22Rv1 (cell line): ENCODE measurements at regions not wholly inside any gene's neighbourhood (a gene's known extent, or its start where the extent isn't known, plus 50 kb on each side); places are given as distances from the start of the nearest gene placed in this dataset.
"Not testable (repeated sequence)": the region's sequence is repeated elsewhere in the genome, so short reads cannot be mapped to it uniquely, and the experiment has no call there.

Experiments used
- H3K27ac ChIP-seq: fragments of 450-650 bp; 2 replicates; pipeline ENCODE4 v1.5.1; 2017
- CTCF ChIP-seq: fragments of 450-650 bp; IDR thresholded peaks from 2 replicates; pipeline ENCODE4 v1.5.1; 2017; ENCODE audit warnings: mild to moderate bottlenecking
- ZFX ChIP-seq: fragments of 450-650 bp; IDR thresholded peaks from 2 replicates; pipeline ENCODE4 v1.6.1; 2017; ENCODE audit warnings: antibody characterized with exemption, borderline replicate concordance

- TF ChIP-seq ZFX (no peak), CTCF (no peak)
- no peak overlapping the region for H3K27ac ChIP-seq
These were observed 90.8 kb upstream of the KDM7A start for GRCh38 chr7:140267381-140268226.

GRCh38 chr7:140263277-140263676 is 86.5 kb upstream of the KDM7A start:
- no peak for TF ChIP-seq ZFX
- TF ChIP-seq CTCF, result no peak
- no peak overlapping the region for H3K27ac ChIP-seq

- no peak overlapping the region for H3K27ac ChIP-seq
- TF ChIP-seq ZFX (no peak), CTCF (no peak)
These were observed 85.6 kb upstream of the KDM7A start for GRCh38 chr7:140262242-140262903.

- H3K27ac ChIP-seq, result no peak overlapping the region
- TF ChIP-seq CTCF (no peak), ZFX (no peak)
These were observed 84.7 kb upstream of the KDM7A start for GRCh38 chr7:140261522-140261921.

GRCh38 chr7:140261105-140261486 is 84.3 kb upstream of the KDM7A start:
- no peak overlapping the region for H3K27ac ChIP-seq
- TF ChIP-seq ZFX (no peak), CTCF (no peak)

- TF ChIP-seq ZFX (no peak), CTCF (no peak)
- H3K27ac ChIP-seq, result no peak overlapping the region
These were observed 83.7 kb upstream of the KDM7A start for GRCh38 chr7:140260352-140261104.

GRCh38 chr7:140257278-140257677 is 80.5 kb upstream of the KDM7A start:
- H3K27ac ChIP-seq, result not testable (repeated sequence)

- H3K27ac ChIP-seq, result not testable (repeated sequence)
These were observed 78.2 kb upstream of the KDM7A start for GRCh38 chr7:140254976-140255375.
